Heart right ventricle (tissue), 16 donors: ENCODE measurements at regions not wholly inside any gene's neighbourhood (a gene's known extent, or its start where the extent isn't known, plus 50 kb on each side); places are given as distances from the start of the nearest gene placed in this dataset.
"Not testable (repeated sequence)": the region's sequence is repeated elsewhere in the genome, so short reads cannot be mapped to it uniquely, and the experiment has no call there.

Experiments used
- ATAC-seq, 8 donors: fragments of 200-7000 bp; cut with Tn5 transposase; one replicate each; pipeline ENCODE4 v1.9.1; 2020; ENCODE audit warnings: mild to moderate bottlenecking in 8 of 8, moderate library complexity in 8 of 8, moderate number of reproducible peaks in 1 of 8
- DNase-seq, 2 donors: peaks; one replicate each; pipeline ENCODE4 v3.0.0-alpha.2; 2020
- H3K27ac ChIP-seq, 10 donors: fragments of 200-600 bp; sonication (generic) in 2 of 10; one replicate each; pipeline versions ENCODE4 v1.5.0 to v1.8.0; 2020 to 2022; ENCODE audit warnings: mild to moderate bottlenecking in 3 of 10
- H3K27me3 ChIP-seq, 7 donors: fragments of 200-600 bp; one replicate each; pipeline ENCODE4 v1.8.0; 2021 to 2022; ENCODE audit warnings: mild to moderate bottlenecking in 2 of 7
- H3K36me3 ChIP-seq, 9 donors: fragments of 200-600 bp; sonication (generic) in 1 of 9; one replicate each; pipeline versions ENCODE4 v1.5.0 to v1.8.0; 2020 to 2022; ENCODE audit warnings: mild to moderate bottlenecking in 2 of 9
- H3K4me1 ChIP-seq, 9 donors: fragments of 200-600 bp; sonication (generic) in 1 of 9; one replicate each; pipeline versions ENCODE4 v1.5.0 to v1.8.0; 2020 to 2022; ENCODE audit warnings: mild to moderate bottlenecking in 4 of 9
- H3K4me3 ChIP-seq, 10 donors: fragments of 200-600 bp; sonication (generic) in 2 of 10; one replicate each; pipeline versions ENCODE4 v1.5.0 to v1.8.0; 2020 to 2022; ENCODE audit warnings: mild to moderate bottlenecking in 7 of 10, moderate library complexity in 2 of 10
- H3K9me3 ChIP-seq, 11 donors: fragments of 200-600 bp in 10 of 11; sonication (generic) in 2 of 11; one replicate each; pipeline versions ENCODE4 v1.5.0 to v1.8.0; 2013 to 2022; ENCODE audit warnings: mild to moderate bottlenecking in 2 of 11, control low read depth in 1 of 11, moderate library complexity in 1 of 11
- CTCF ChIP-seq, 9 donors: fragments of 200-600 bp; sonication (generic) in 2 of 9; IDR thresholded peaks; one replicate each; pipeline versions ENCODE4 v1.5.0 to v1.8.0; 2021 to 2022; ENCODE audit warnings: antibody characterized with exemption in 9 of 9, mild to moderate bottlenecking in 5 of 9, moderate library complexity in 1 of 9
- WGBS, 2 donors: extraction: QIAGEN DNeasy Blood & Tissue Kit; methylation state at CpG; one replicate each; pipeline ENCODE4 v1.1.7; 2013; ENCODE audit warnings: inconsistent platforms in 1 of 2; 5-methylcytosine and 5-hydroxymethylcytosine counted together
- intact Hi-C, 10 donors: fragments of 100-400 bp; cut with DNase I; formaldehyde crosslinking; loops; one replicate each; pipeline versions ENCODE4 v1.11.1 to v1.14.2; 2022
- donor health status: Arrhythmogenic right ventricular cardiomyopathy.
- donor health status: ischemic (EF 13 %, LVEDD 7.1; RV severe dilation, severe dysfunction).
- donor health status: healthy with polysubstance abuse.
- donor health status: DM: no; HTN: yes; CAD: no.
- donor health status: DM: no; HTN: no; CAD: no.
- donor health status: ischemic (EF 25% LVEDD 6.9; RV normal size, moderate dysfunction).
- donor health status: ischemic (EF 25% LVEDD 5.7; RV mildly dilated, moderate dysfunction).
- donor health status: healthy.
- donor health status: DM: yes; HTN: yes; CAD: no.
- donor health status: Ischemic cardiomyopathy.
- donor health status: ischemic (EF 35%, LVEDD 5.7; RV mildly dilated, moderate dysfunction).
- donor health status: nonischemic (EF 11% LVEDD 7.7; RV severe dilation, severe dysfunction).
- donor health status: DM: yes; HTN: yes; CAD: no.
- donor health status: PGD.
- donor health status: ischemic (EF 29% LVEDD 5.4; RV normal size, mild dysfunction).
- donor health status: nonischemic (EF 23%, LVEDD 6.1; RV moderate dilation, normal function).

- no peaks in the 10 kb centered on the region for H3K4me1 ChIP-seq
- H3K36me3 ChIP-seq, result no peaks in the 10 kb centered on the region
- DNase-seq (no peak), ATAC-seq (no peak)
- no peak overlapping the region for H3K27ac ChIP-seq
- TF ChIP-seq CTCF (IDR thresholded peaks at IDR 0.05), result no peak
- H3K4me3 ChIP-seq, result no peak overlapping the region
- 93 to 97% methylated on average over 2 of the region's 2 CpGs for WGBS, 2 donors
- no peaks in the 10 kb centered on the region for H3K27me3 ChIP-seq
- H3K9me3 ChIP-seq, result peaks cover 0 to 15% (median 0%) of the 10 kb centered on the region in 11 donors
- intact Hi-C loops, result loop anchor here in 1 of 10 donors (10.0 kb wide), 1 partner anchor 68 kb away; no protein-coding TSS in a partner anchor
Measured at GRCh38 chr2:37576831-37577230, 94.6 kb downstream of the CDC42EP3 start.

- no peak for TF ChIP-seq CTCF (IDR thresholded peaks at IDR 0.05)
- no peaks in the 10 kb centered on the region for H3K36me3 ChIP-seq
- ATAC-seq (no peak), DNase-seq (no peak)
- peaks cover 0 to 15% (median 0%) of the 10 kb centered on the region in 11 donors for H3K9me3 ChIP-seq
- H3K4me1 ChIP-seq, result peaks cover 0 to 21% (median 10%) of the 10 kb centered on the region in 9 donors
- intact Hi-C loops, result loop anchor here in 1 of 10 donors (10.0 kb wide), 1 partner anchor 66 kb away; no protein-coding TSS in a partner anchor
- WGBS, 2 donors, result 92 to 99% methylated on average over 3 of the region's 3 CpGs
- no peaks in the 10 kb centered on the region for H3K27me3 ChIP-seq
- H3K4me3 ChIP-seq, result no peak overlapping the region
- no peak overlapping the region for H3K27ac ChIP-seq
Measured at GRCh38 chr2:37579192-37579713, 92.2 kb downstream of the CDC42EP3 start.

GRCh38 chr2:37579949-37580348 lies 91.5 kb downstream of the CDC42EP3 start:
- intact Hi-C loops, result loop anchor here in 1 of 10 donors (10.0 kb wide), 1 partner anchor 65 kb away; no protein-coding TSS in a partner anchor
- whole genome bisulfite sequencing, 2 donors, result 95 to 98% methylated on average over 3 of the region's 3 CpGs

GRCh38 chr2:37581433-37581832 lies 90.0 kb downstream of the CDC42EP3 start:
- no peak for TF ChIP-seq CTCF (IDR thresholded peaks at IDR 0.05)
- 78 to 85% methylated on average over 5 of the region's 5 CpGs for WGBS, 2 donors
- intact Hi-C loops, result no loop called here

More at GRCh38 chr2:37579949-37580348, 91.5 kb downstream of the CDC42EP3 start:
- ATAC-seq, DNase-seq, H3K36me3 ChIP-seq, H3K27ac ChIP-seq, H3K4me3 ChIP-seq, H3K27me3 ChIP-seq: not testable (repeated sequence)
- Histone ChIP-seq H3K9me3 (peaks cover 0 to 15% (median 0%) of the 10 kb centered on the region in 11 donors), H3K4me1 (peaks cover 0 to 27% (median 10%) of the 10 kb centered on the region in 9 donors)

More at GRCh38 chr2:37581433-37581832, 90.0 kb downstream of the CDC42EP3 start:
- Histone ChIP-seq H3K9me3 (peaks cover 0 to 15% (median 0%) of the 10 kb centered on the region in 11 donors), H3K27ac (no peak overlapping the region), H3K4me1 (peaks cover 0 to 40% (median 24%) of the 10 kb centered on the region in 9 donors), H3K27me3 (no peaks in the 10 kb centered on the region), H3K36me3 (no peaks in the 10 kb centered on the region), H3K4me3 (no peak overlapping the region)
- DNase-seq, result no peak
- no peak for ATAC-seq
